GM12878 (cell line): ENCODE measurements at regions not wholly inside any gene's neighbourhood (a gene's known extent, or its start where the extent isn't known, plus 50 kb on each side); places are given as distances from the start of the nearest gene placed in this dataset.

Experiments used
- ATAC-seq: fragments of 200-7000 bp; cut with Tn5 transposase; 3 replicates; pipeline ENCODE4 v1.9.1; 2020; ENCODE audit warnings: mild to moderate bottlenecking, moderate library complexity
- BruUV-seq: library from RNA; stranded (reverse); fragments of 400-500 nt; replicated peaks from 2 replicates; lab custom pipeline; 2021; lab: Mats Ljungman, UMichigan
- CTCF ChIA-PET: fragments of 300-600 bp; sonication (Branson Sonifier 250); formaldehyde crosslinking; extraction: SDS; loops from one replicate; lab custom pipeline; 2021; ENCODE audit warnings: inconsistent platforms; lab: Yijun Ruan, JAX
- POLR2A ChIA-PET: fragments of 350-600 bp; formaldehyde crosslinking; extraction: SDS; loops from one replicate; lab custom pipeline; 2021; ENCODE audit warnings: inconsistent platforms; lab: Charles Lee
- RAD21 ChIA-PET: fragments of 300-600 bp; sonication (Branson Sonifier 250); formaldehyde crosslinking; loops from one replicate; lab custom pipeline; 2023; ENCODE audit warnings: antibody characterized with exemption; ENCODE audit not compliant: unreplicated experiment; lab: Charles Lee
- SMC1A ChIA-PET: fragments of 300-600 bp; sonication (Branson Sonifier 250); formaldehyde crosslinking; loops from one replicate; lab custom pipeline; 2023; ENCODE audit not compliant: unreplicated experiment, uncharacterized antibody; lab: Charles Lee
- DNase-seq: peaks from one replicate; pipeline ENCODE4 v3.0.0-alpha.2; 2011; ENCODE audit warnings: low read depth, low spot score
- FAIRE-seq: peaks from 3 replicates; lab custom pipeline; 2011; peaks lifted over from hg19 to GRCh38; lab: Jason Lieb, UNC
- H2AFZ ChIP-seq: 2 replicates; pipeline ENCODE4 v1.6.0; 2011; ENCODE audit warnings: low read depth, low read length, control low read depth; ENCODE audit not compliant: control insufficient read depth
- H3K27ac ChIP-seq: 2 replicates; pipeline ENCODE4 v1.5.1; 2011; ENCODE audit warnings: control low read depth; ENCODE audit not compliant: control insufficient read depth, insufficient read depth
- H3K27me3 ChIP-seq, 2 experiments: replicated peaks in 1 of 2; 2 replicates each; pipeline versions ENCODE4 v1.6.0 to v1.6.1; 2011; ENCODE audit warnings: low read length in 1 of 2; ENCODE audit not compliant: control insufficient read depth in 2 of 2, insufficient read depth in 2 of 2
- H3K36me3 ChIP-seq, 2 experiments: 2 replicates each; pipeline ENCODE4 v1.5.1; 2011; ENCODE audit warnings: low read length in 1 of 2; ENCODE audit not compliant: control insufficient read depth in 2 of 2, insufficient read depth in 2 of 2
- H3K4me1 ChIP-seq: 2 replicates; pipeline ENCODE4 v1.6.1; 2011; ENCODE audit warnings: mild to moderate bottlenecking, low read length, moderate library complexity, mixed read lengths; ENCODE audit not compliant: control insufficient read depth, insufficient read depth
- H3K4me2 ChIP-seq: 2 replicates; pipeline ENCODE4 v1.6.0; 2011; ENCODE audit warnings: control low read depth; ENCODE audit not compliant: control insufficient read depth, insufficient read depth
- H3K4me3 ChIP-seq: fragments of 200-600 bp; sonication (generic); 2 replicates; pipeline ENCODE4 v1.5.1; 2016
- H3K79me2 ChIP-seq: 2 replicates; pipeline ENCODE4 v1.6.0; 2011; ENCODE audit warnings: low read length; ENCODE audit not compliant: control insufficient read depth, insufficient read depth
- H3K9ac ChIP-seq: 2 replicates; pipeline ENCODE4 v1.8.0; 2011; ENCODE audit warnings: low read length, control low read depth, mixed read lengths; ENCODE audit not compliant: control insufficient read depth, insufficient read depth
- H3K9me3 ChIP-seq: replicated peaks from 3 replicates; pipeline ENCODE4 v1.5.1; 2011; ENCODE audit warnings: mild to moderate bottlenecking, low read length; ENCODE audit not compliant: control insufficient read depth, insufficient read depth
- H4K20me1 ChIP-seq: 2 replicates; pipeline ENCODE4 v1.6.0; 2011; ENCODE audit not compliant: control insufficient read depth, insufficient read depth
- BRCA1 ChIP-seq: IDR thresholded peaks from 2 replicates; pipeline ENCODE4 v1.6.1; 2011; ENCODE audit warnings: low read depth, low read length, improper control_type of control experiment
- NBN ChIP-seq: fragments of 450-650 bp; IDR thresholded peaks from 2 replicates; pipeline ENCODE4 v1.6.1; 2016
- YY1 ChIP-seq: IDR thresholded peaks from 2 replicates; pipeline ENCODE4 v1.6.1; 2011; ENCODE audit warnings: low read depth, mild to moderate bottlenecking, low read length
- ZNF207 ChIP-seq: fragments of 450-650 bp; IDR thresholded peaks from 2 replicates; pipeline ENCODE4 v1.6.1; 2014; ENCODE audit warnings: antibody characterized with exemption, mild to moderate bottlenecking, borderline replicate concordance
- ZNF687 ChIP-seq: fragments of 450-650 bp; IDR thresholded peaks from 2 replicates; pipeline ENCODE4 v1.6.1; 2017; ENCODE audit warnings: mild to moderate bottlenecking, moderate library complexity
- in situ Hi-C: fragments of 300-500 bp; cut with MboI; formaldehyde crosslinking; loops from 9 replicates; pipeline ENCODE4 v1.14.3; 2018; ENCODE audit warnings: mixed read lengths
- intact Hi-C: fragments of 100-400 bp; cut with micrococcal nuclease; formaldehyde crosslinking; loops from one replicate; pipeline ENCODE4 v1.14.2; 2022; ENCODE audit not compliant: unreplicated experiment

DNA sequence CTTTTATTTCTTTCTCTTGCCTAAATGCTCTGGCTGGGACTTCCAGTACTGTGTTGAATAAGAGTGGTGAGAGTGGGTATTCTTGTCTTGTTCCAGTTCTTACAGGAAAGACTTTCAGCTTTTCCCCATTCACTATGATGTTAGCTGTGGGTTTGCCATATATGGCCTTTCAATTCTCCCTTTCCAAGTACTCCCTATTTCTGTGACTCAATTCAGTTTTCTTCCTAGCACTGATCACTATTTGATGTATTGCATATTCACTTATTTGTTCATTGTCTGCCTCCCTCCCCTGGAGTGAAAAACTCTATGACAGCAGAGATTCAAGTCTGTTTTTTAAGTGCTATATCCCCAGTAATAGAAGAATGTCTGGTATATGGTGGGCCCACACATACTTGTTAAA is 618.2 kb upstream of the CAMK1G start:
- Histone ChIP-seq H4K20me1 (no peaks in the 10 kb centered on the region), H3K9ac (no peak overlapping the region), H3K4me2 (no peak overlapping the region), H2AFZ (no peak overlapping the region), H3K4me1 (no peaks in the 10 kb centered on the region), H3K27ac (no peak overlapping the region), H3K4me3 (no peak overlapping the region), H3K79me2 (no peaks in the 10 kb centered on the region), H3K36me3 (no peaks in the 10 kb centered on the region), H3K9me3 (no peaks in the 10 kb centered on the region), H3K27me3 (no peaks in the 10 kb centered on the region)
- RAD21 ChIA-PET, result no interaction called here
- CTCF ChIA-PET, result interaction anchor here (1.0 kb wide), 1 partner anchor 29 kb away, joined by 3 read pairs; no protein-coding TSS in a partner anchor
- POLR2A ChIA-PET, result no interaction called here
- DNase-seq (no peak), FAIRE-seq (no peak), ATAC-seq (no peak)
- TF ChIP-seq ZNF687 (no peak), ZNF207 (no peak), BRCA1 (no peak), YY1 (no peak), NBN (no peak)
- no TSS peak for BruUV-seq
- SMC1A ChIA-PET, result no interaction called here
- intact Hi-C loops (no loop called here), in situ Hi-C loops (no loop called here)
